ENCODE measurements at regions not wholly inside any gene's neighbourhood (a gene's known extent, or its start where the extent isn't known, plus 50 kb on each side); places are given as distances from the start of the nearest gene placed in this dataset.

DNA sequence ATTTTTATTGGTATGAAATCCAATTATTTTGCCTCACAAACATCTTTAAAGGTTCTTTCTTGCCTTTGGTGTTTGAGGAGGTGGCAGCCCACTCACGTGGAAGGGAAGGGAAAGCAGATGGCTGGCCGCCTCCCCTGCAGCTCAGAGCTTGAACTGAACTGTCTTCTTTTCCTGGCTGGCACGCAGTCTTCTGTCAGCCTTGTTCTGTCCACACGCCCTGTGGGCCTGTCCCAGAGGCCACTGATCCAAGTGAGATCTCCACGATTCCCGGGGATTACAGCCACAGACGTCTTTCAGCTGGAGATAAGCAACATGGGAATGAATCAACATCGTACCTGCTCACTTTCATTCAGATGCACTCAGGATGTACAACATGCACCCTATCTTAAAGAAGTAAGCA, 73.3 kb downstream of the TMEM18 start:
- H3K4me3 ChIP-seq (ENCODE audit: low read depth, low read length), result no peak overlapping the region
- H3K79me2 ChIP-seq (ENCODE audit: control insufficient read depth, insufficient read depth, low read length, unreplicated experiment), result no peaks in the 10 kb centered on the region
- no peaks in the 10 kb centered on the region for H3K36me3 ChIP-seq (ENCODE audit: insufficient read depth, low read length)
- no peak overlapping the region for H2AFZ ChIP-seq (ENCODE audit: low read length, unreplicated experiment)
- no peak overlapping the region for H3K27ac ChIP-seq (ENCODE audit: low read depth, low read length)
- H3K27me3 ChIP-seq (ENCODE audit: insufficient read depth, low read length), result no peaks in the 10 kb centered on the region
- H3K4me1 ChIP-seq (ENCODE audit: control insufficient read depth, insufficient read depth, low read length, unreplicated experiment), result no peaks in the 10 kb centered on the region

DNA sequence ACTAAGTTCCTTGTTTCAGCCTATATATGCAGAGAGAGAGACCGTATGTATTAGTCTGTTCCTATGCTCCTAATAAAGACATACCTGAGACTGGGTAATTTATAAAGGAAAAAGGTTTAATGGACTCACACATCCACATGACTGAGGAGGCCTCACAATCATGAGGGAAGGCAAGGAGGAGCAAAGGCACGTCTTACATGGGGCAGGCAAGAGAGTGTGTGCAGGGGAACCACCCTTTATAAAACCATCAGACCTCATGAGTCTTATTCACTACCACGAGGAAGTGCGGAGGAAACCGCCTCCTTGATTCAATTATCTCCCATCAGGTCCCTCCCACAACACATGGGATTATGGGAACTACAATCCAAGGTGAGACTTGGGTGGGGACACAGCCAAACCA, 73.8 kb downstream of the TMEM18 start:
- H3K27me3 ChIP-seq (ENCODE audit: insufficient read depth, low read length), result no peaks in the 10 kb centered on the region
- no peaks in the 10 kb centered on the region for H3K79me2 ChIP-seq (ENCODE audit: control insufficient read depth, insufficient read depth, low read length, unreplicated experiment)
- H2AFZ ChIP-seq (ENCODE audit: low read length, unreplicated experiment), result no peak overlapping the region
- H3K4me1 ChIP-seq (ENCODE audit: control insufficient read depth, insufficient read depth, low read length, unreplicated experiment), result no peaks in the 10 kb centered on the region
- no peak overlapping the region for H3K4me3 ChIP-seq (ENCODE audit: low read depth, low read length)
- no peaks in the 10 kb centered on the region for H3K36me3 ChIP-seq (ENCODE audit: insufficient read depth, low read length)
- no peak overlapping the region for H3K27ac ChIP-seq (ENCODE audit: low read depth, low read length)

- Histone ChIP-seq H3K4me3 (ENCODE audit: low read depth, low read length) (no peak overlapping the region), H3K36me3 (ENCODE audit: insufficient read depth, low read length) (no peaks in the 10 kb centered on the region), H3K4me1 (ENCODE audit: control insufficient read depth, insufficient read depth, low read length, unreplicated experiment) (no peaks in the 10 kb centered on the region), H2AFZ (ENCODE audit: low read length, unreplicated experiment) (no peak overlapping the region), H3K27me3 (ENCODE audit: insufficient read depth, low read length) (no peaks in the 10 kb centered on the region), H3K27ac (ENCODE audit: low read depth, low read length) (no peak overlapping the region), H3K79me2 (ENCODE audit: control insufficient read depth, insufficient read depth, low read length, unreplicated experiment) (no peaks in the 10 kb centered on the region)
Measured at GRCh38 chr2:602571-603359, 74.4 kb downstream of the TMEM18 start.

DNA sequence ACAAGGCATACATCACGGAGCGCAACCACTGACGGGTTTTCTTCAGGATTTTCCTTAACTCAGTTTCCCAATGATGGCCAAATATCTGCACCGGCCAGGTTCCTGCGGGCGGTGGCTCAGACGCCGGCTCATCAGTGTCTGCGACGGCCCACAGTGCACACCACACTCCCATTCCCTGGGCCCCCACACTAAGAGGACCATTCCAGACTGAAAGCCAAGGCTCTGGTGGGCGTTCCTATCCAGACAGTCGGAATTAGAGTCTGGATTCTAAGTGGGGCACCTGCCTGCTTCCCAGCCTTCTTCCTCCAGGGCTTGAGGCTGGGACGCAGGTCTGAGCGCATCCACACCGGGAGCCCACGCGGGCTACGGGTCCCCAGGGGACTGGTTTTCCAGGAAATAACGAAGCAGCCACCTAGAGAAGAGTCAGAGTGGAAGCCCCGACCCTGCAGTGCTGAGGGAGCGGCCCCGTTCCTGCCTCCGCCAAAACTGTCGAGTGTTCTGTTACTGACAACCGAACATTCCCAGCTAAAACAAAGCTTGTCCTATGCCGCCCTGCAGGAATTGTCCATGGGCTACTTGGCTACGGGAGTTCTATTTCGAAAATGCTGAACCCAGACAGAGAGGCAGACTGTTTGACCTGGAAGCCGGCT, 75.3 kb downstream of the TMEM18 start:
- no peak overlapping the region for H2AFZ ChIP-seq (ENCODE audit: low read length, unreplicated experiment)
- H3K4me1 ChIP-seq (ENCODE audit: control insufficient read depth, insufficient read depth, low read length, unreplicated experiment), result no peaks in the 10 kb centered on the region
- H3K79me2 ChIP-seq (ENCODE audit: control insufficient read depth, insufficient read depth, low read length, unreplicated experiment), result no peaks in the 10 kb centered on the region
- no peak overlapping the region for H3K27ac ChIP-seq (ENCODE audit: low read depth, low read length)
- H3K36me3 ChIP-seq (ENCODE audit: insufficient read depth, low read length), result no peaks in the 10 kb centered on the region
- no peak overlapping the region for H3K4me3 ChIP-seq (ENCODE audit: low read depth, low read length)
- H3K27me3 ChIP-seq (ENCODE audit: insufficient read depth, low read length), result no peaks in the 10 kb centered on the region

DNA sequence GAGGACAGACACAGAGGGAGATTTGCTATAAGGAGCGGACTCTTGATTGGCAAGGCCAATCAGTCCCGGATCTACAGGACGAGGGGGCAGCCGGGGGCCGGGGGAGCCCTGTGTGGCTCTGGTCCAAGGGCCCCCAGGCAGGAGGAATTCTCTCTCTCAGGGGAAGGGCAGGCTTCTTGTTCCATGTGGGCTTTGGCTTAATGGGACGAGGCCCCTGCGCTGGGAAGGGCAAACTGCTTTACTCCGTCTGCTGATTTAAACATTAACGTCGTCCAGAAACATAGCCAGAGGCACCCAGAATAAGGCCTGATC, 75.9 kb downstream of the TMEM18 start:
- no peaks in the 10 kb centered on the region for H3K79me2 ChIP-seq (ENCODE audit: control insufficient read depth, insufficient read depth, low read length, unreplicated experiment)
- H3K4me3 ChIP-seq (ENCODE audit: low read depth, low read length), result no peak overlapping the region
- H3K27ac ChIP-seq (ENCODE audit: low read depth, low read length), result no peak overlapping the region
- H3K27me3 ChIP-seq (ENCODE audit: insufficient read depth, low read length), result no peaks in the 10 kb centered on the region
- no peak overlapping the region for H2AFZ ChIP-seq (ENCODE audit: low read length, unreplicated experiment)
- H3K4me1 ChIP-seq (ENCODE audit: control insufficient read depth, insufficient read depth, low read length, unreplicated experiment), result no peaks in the 10 kb centered on the region
- no peaks in the 10 kb centered on the region for H3K36me3 ChIP-seq (ENCODE audit: insufficient read depth, low read length)

DNA sequence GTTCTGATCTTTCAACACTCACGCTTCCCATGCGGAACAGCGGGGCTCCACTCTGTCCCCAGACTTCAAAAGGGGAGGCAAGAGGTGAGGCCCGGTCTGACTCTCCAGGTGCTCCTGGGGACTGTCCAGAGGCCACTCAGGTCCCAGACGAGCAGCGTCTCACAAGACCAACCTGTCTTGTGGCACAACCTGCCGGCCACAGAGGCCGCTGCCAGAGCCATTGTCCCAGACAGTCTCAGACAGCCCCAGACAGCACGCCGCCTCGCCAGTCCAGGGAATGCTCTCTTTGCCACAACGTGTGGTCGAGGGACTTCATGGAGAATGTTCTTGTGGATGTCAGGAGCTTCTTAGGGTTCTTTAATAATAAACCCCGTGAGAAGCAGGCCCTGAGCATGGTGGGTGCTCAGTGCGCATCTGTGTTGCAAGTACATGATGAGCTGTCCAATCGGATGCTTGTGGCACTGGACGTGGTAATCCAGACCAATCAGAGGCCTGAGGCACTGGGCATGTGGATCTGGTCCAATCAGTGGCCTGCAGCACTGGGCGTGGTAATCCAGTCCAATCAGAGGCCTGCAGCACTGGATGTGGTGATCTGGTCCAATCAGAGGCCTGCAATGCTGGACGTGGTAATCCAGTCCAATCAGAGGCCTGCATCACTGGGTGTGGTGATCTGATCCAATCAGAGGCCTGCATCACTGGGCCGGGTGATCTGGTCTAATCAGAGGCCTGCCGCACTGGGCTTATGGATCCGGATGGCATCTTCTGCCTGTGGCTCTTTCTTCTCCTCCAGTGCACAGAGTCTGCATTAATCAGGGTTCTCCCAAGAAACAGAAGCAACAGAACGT, 76.4 kb downstream of the TMEM18 start:
- no peaks in the 10 kb centered on the region for H3K79me2 ChIP-seq (ENCODE audit: control insufficient read depth, insufficient read depth, low read length, unreplicated experiment)
- no peaks in the 10 kb centered on the region for H3K4me1 ChIP-seq (ENCODE audit: control insufficient read depth, insufficient read depth, low read length, unreplicated experiment)
- H3K4me3 ChIP-seq (ENCODE audit: low read depth, low read length), result no peak overlapping the region
- H3K27ac ChIP-seq (ENCODE audit: low read depth, low read length), result no peak overlapping the region
- no peaks in the 10 kb centered on the region for H3K36me3 ChIP-seq (ENCODE audit: insufficient read depth, low read length)
- no peaks in the 10 kb centered on the region for H3K27me3 ChIP-seq (ENCODE audit: insufficient read depth, low read length)
- no peak overlapping the region for H2AFZ ChIP-seq (ENCODE audit: low read length, unreplicated experiment)

DNA sequence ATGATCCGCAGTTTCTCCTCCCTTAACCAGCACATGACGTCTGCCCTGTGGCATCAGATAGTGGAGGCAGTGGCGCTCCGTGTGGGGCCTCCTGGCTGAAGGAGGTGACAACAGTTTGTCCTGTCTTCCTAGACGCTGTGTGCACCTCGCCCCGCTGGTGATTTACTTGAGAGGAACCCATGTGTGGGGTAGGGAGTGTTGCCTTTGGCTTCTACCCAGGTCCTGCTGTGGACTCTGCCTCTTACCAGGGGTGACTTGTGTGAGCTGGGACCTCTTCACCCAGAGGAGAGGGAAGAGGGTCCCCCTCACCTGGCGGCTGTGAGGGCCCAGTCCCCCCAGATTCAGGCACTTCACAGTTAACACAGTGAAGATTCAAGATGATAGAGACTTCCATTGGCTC, 77.6 kb downstream of the TMEM18 start:
- H3K27ac ChIP-seq (ENCODE audit: low read depth, low read length), result no peak overlapping the region
- H3K4me1 ChIP-seq (ENCODE audit: control insufficient read depth, insufficient read depth, low read length, unreplicated experiment), result no peaks in the 10 kb centered on the region
- H3K4me3 ChIP-seq (ENCODE audit: low read depth, low read length), result no peak overlapping the region
- no peak overlapping the region for H2AFZ ChIP-seq (ENCODE audit: low read length, unreplicated experiment)
- no peaks in the 10 kb centered on the region for H3K79me2 ChIP-seq (ENCODE audit: control insufficient read depth, insufficient read depth, low read length, unreplicated experiment)
- no peaks in the 10 kb centered on the region for H3K27me3 ChIP-seq (ENCODE audit: insufficient read depth, low read length)
- H3K36me3 ChIP-seq (ENCODE audit: insufficient read depth, low read length), result no peaks in the 10 kb centered on the region

- H3K4me3 ChIP-seq (ENCODE audit: low read depth, low read length), result no peak overlapping the region
- H3K79me2 ChIP-seq (ENCODE audit: control insufficient read depth, insufficient read depth, low read length, unreplicated experiment), result no peaks in the 10 kb centered on the region
- H3K36me3 ChIP-seq (ENCODE audit: insufficient read depth, low read length), result no peaks in the 10 kb centered on the region
- H3K27me3 ChIP-seq (ENCODE audit: insufficient read depth, low read length), result no peaks in the 10 kb centered on the region
- H3K4me1 ChIP-seq (ENCODE audit: control insufficient read depth, insufficient read depth, low read length, unreplicated experiment), result no peaks in the 10 kb centered on the region
- no peak overlapping the region for H3K27ac ChIP-seq (ENCODE audit: low read depth, low read length)
- H2AFZ ChIP-seq (ENCODE audit: low read length, unreplicated experiment), result no peak overlapping the region
Measured at GRCh38 chr2:598058-598802, 79.0 kb downstream of the TMEM18 start.

DNA sequence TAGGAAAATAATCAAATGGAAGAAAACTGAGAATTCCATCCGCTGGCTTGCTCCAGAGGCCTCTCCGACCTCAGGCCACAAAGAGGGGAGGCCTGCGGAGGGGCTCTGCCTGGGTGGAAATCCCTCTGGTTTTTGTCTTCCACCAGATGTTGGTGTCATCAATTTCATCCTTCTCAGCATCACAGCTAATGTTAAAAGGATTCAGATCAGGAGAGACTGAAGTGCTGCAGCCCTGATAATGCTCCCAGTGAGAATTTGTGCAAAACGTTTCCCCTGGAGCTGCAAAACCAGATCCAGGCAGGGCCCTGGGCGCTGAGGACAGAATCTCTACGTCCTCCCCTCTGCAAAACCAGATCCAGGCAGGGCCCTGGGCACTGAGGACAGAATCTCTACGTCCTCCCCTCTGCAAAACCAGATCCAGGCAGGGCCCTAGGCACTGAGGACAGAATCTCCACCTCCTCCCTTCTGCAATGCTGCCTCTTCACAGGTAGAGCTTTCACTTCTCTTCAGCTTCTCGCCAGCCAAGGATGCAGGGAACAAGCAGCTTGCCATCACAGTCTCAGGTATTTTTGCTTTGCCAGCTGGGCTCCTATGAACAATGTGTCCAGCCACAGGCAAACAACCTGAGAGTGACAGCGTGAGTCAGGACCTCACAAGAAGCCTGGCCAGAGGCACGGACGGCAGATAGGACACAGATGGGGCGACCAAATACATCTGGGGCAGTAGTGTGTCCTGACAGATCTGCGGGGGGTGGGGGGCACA, 81.2 kb downstream of the TMEM18 start:
- H2AFZ ChIP-seq (ENCODE audit: low read length, unreplicated experiment), result no peak overlapping the region
- H3K4me1 ChIP-seq (ENCODE audit: control insufficient read depth, insufficient read depth, low read length, unreplicated experiment), result no peaks in the 10 kb centered on the region
- H3K36me3 ChIP-seq (ENCODE audit: insufficient read depth, low read length), result no peaks in the 10 kb centered on the region
- no peaks in the 10 kb centered on the region for H3K79me2 ChIP-seq (ENCODE audit: control insufficient read depth, insufficient read depth, low read length, unreplicated experiment)
- H3K4me3 ChIP-seq (ENCODE audit: low read depth, low read length), result no peak overlapping the region
- H3K27me3 ChIP-seq (ENCODE audit: insufficient read depth, low read length), result no peaks in the 10 kb centered on the region
- H3K27ac ChIP-seq (ENCODE audit: low read depth, low read length), result no peak overlapping the region

All from ACC112 (cell line).